ENCODE measurements at regions not wholly inside any gene's neighbourhood (a gene's known extent, or its start where the extent isn't known, plus 50 kb on each side); places are given as distances from the start of the nearest gene placed in this dataset.

DNA sequence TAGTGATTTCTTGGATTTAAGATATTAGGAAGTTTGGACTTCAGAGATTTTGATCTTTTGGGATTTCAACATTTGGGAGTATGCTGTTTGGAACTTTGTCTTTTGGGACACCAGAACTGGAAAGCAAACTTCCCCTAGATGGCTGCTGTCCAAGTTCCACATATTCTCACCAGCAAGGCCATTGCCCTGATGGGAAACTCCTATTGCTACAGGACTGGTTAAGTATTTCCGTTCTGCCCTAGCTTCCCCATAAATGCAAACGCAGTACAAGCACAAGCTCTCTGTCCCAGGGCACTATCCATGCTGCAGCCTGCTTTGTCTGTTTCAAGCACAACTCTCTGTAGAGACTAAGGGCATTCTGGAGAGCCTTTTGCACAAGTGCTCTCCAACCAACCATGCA lies 79.3 kb upstream of the SLC25A13 start:
- TF ChIP-seq, protein P1, sequence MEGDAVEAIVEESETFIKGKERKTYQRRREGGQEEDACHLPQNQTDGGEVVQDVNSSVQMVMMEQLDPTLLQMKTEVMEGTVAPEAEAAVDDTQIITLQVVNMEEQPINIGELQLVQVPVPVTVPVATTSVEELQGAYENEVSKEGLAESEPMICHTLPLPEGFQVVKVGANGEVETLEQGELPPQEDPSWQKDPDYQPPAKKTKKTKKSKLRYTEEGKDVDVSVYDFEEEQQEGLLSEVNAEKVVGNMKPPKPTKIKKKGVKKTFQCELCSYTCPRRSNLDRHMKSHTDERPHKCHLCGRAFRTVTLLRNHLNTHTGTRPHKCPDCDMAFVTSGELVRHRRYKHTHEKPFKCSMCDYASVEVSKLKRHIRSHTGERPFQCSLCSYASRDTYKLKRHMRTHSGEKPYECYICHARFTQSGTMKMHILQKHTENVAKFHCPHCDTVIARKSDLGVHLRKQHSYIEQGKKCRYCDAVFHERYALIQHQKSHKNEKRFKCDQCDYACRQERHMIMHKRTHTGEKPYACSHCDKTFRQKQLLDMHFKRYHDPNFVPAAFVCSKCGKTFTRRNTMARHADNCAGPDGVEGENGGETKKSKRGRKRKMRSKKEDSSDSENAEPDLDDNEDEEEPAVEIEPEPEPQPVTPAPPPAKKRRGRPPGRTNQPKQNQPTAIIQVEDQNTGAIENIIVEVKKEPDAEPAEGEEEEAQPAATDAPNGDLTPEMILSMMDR (IDR thresholded peaks at IDR 0.05; ENCODE audit: low read depth, low read length): no peak
- no peak for TF ChIP-seq EZH2phosphoT487 (IDR thresholded peaks at IDR 0.05; ENCODE audit: low read depth)
